GM12878 (cell line): ENCODE measurements at regions not wholly inside any gene's neighbourhood (a gene's known extent, or its start where the extent isn't known, plus 50 kb on each side); places are given as distances from the start of the nearest gene placed in this dataset.

ENCODE experiments used
- ATAC-seq: fragments of 200-7000 bp; cut with Tn5 transposase; 3 replicates; pipeline ENCODE4 v1.9.1; 2020; ENCODE audit warnings: mild to moderate bottlenecking, moderate library complexity
- BruUV-seq: library from RNA; stranded (reverse); fragments of 400-500 nt; replicated peaks from 2 replicates; lab custom pipeline; 2021; lab: Mats Ljungman, UMichigan
- CTCF ChIA-PET: fragments of 300-600 bp; sonication (Branson Sonifier 250); formaldehyde crosslinking; extraction: SDS; loops from one replicate; lab custom pipeline; 2021; ENCODE audit warnings: inconsistent platforms; lab: Yijun Ruan, JAX
- POLR2A ChIA-PET: fragments of 350-600 bp; formaldehyde crosslinking; extraction: SDS; loops from one replicate; lab custom pipeline; 2021; ENCODE audit warnings: inconsistent platforms; lab: Charles Lee
- RAD21 ChIA-PET: fragments of 300-600 bp; sonication (Branson Sonifier 250); formaldehyde crosslinking; loops from one replicate; lab custom pipeline; 2023; ENCODE audit warnings: antibody characterized with exemption; ENCODE audit not compliant: unreplicated experiment; lab: Charles Lee
- SMC1A ChIA-PET: fragments of 300-600 bp; sonication (Branson Sonifier 250); formaldehyde crosslinking; loops from one replicate; lab custom pipeline; 2023; ENCODE audit not compliant: unreplicated experiment, uncharacterized antibody; lab: Charles Lee
- DNase-seq: peaks from one replicate; pipeline ENCODE4 v3.0.0-alpha.2; 2011; ENCODE audit warnings: low read depth, low spot score
- FAIRE-seq: peaks from 3 replicates; lab custom pipeline; 2011; peaks lifted over from hg19 to GRCh38; lab: Jason Lieb, UNC
- H2AFZ ChIP-seq: 2 replicates; pipeline ENCODE4 v1.6.0; 2011; ENCODE audit warnings: low read depth, low read length, control low read depth; ENCODE audit not compliant: control insufficient read depth
- H3K27ac ChIP-seq: 2 replicates; pipeline ENCODE4 v1.5.1; 2011; ENCODE audit warnings: control low read depth; ENCODE audit not compliant: control insufficient read depth, insufficient read depth
- H3K27me3 ChIP-seq, 2 experiments: replicated peaks in 1 of 2; 2 replicates each; pipeline versions ENCODE4 v1.6.0 to v1.6.1; 2011; ENCODE audit warnings: low read length in 1 of 2; ENCODE audit not compliant: control insufficient read depth in 2 of 2, insufficient read depth in 2 of 2
- H3K36me3 ChIP-seq, 2 experiments: 2 replicates each; pipeline ENCODE4 v1.5.1; 2011; ENCODE audit warnings: low read length in 1 of 2; ENCODE audit not compliant: control insufficient read depth in 2 of 2, insufficient read depth in 2 of 2
- H3K4me1 ChIP-seq: 2 replicates; pipeline ENCODE4 v1.6.1; 2011; ENCODE audit warnings: mild to moderate bottlenecking, low read length, moderate library complexity, mixed read lengths; ENCODE audit not compliant: control insufficient read depth, insufficient read depth
- H3K4me2 ChIP-seq: 2 replicates; pipeline ENCODE4 v1.6.0; 2011; ENCODE audit warnings: control low read depth; ENCODE audit not compliant: control insufficient read depth, insufficient read depth
- H3K4me3 ChIP-seq: fragments of 200-600 bp; sonication (generic); 2 replicates; pipeline ENCODE4 v1.5.1; 2016
- H3K79me2 ChIP-seq: 2 replicates; pipeline ENCODE4 v1.6.0; 2011; ENCODE audit warnings: low read length; ENCODE audit not compliant: control insufficient read depth, insufficient read depth
- H3K9ac ChIP-seq: 2 replicates; pipeline ENCODE4 v1.8.0; 2011; ENCODE audit warnings: low read length, control low read depth, mixed read lengths; ENCODE audit not compliant: control insufficient read depth, insufficient read depth
- H3K9me3 ChIP-seq: replicated peaks from 3 replicates; pipeline ENCODE4 v1.5.1; 2011; ENCODE audit warnings: mild to moderate bottlenecking, low read length; ENCODE audit not compliant: control insufficient read depth, insufficient read depth
- H4K20me1 ChIP-seq: 2 replicates; pipeline ENCODE4 v1.6.0; 2011; ENCODE audit not compliant: control insufficient read depth, insufficient read depth
- EED ChIP-seq: sonication (generic); IDR thresholded peaks from 2 replicates; pipeline ENCODE4 v1.6.1; 2016; ENCODE audit warnings: antibody characterized with exemption, low read depth
- EP300 ChIP-seq, 2 experiments: fragments of 150-350 bp in 1 of 2; IDR thresholded peaks; 2 replicates each; pipeline ENCODE4 v1.6.1; 2011 to 2012; ENCODE audit warnings: low read depth in 2 of 2, low read length in 2 of 2, borderline replicate concordance in 1 of 2, improper control_type of control experiment in 1 of 2, inconsistent platforms in 1 of 2; ENCODE audit not compliant: control insufficient read depth in 1 of 2
- HDGF ChIP-seq: fragments of 450-650 bp; IDR thresholded peaks from 2 replicates; pipeline ENCODE4 v1.6.1; 2016; ENCODE audit warnings: antibody characterized with exemption
- KDM1A ChIP-seq: fragments of 200-600 bp; sonication (generic); IDR thresholded peaks from 2 replicates; pipeline ENCODE4 v1.6.1; 2016; ENCODE audit warnings: borderline replicate concordance
- NFYA ChIP-seq: IDR thresholded peaks from 2 replicates; pipeline ENCODE4 v1.6.1; 2011; ENCODE audit warnings: low read depth, mild to moderate bottlenecking, low read length, improper control_type of control experiment, borderline replicate concordance
- PML ChIP-seq: IDR thresholded peaks from 2 replicates; pipeline ENCODE4 v1.6.1; 2012; ENCODE audit warnings: low read length, inconsistent platforms
- RAD51 ChIP-seq: fragments of 450-650 bp; IDR thresholded peaks from 2 replicates; pipeline ENCODE4 v1.6.1; 2016; ENCODE audit warnings: moderate library complexity, mild to moderate bottlenecking, inconsistent platforms
- SMC3 ChIP-seq: IDR thresholded peaks from 2 replicates; pipeline ENCODE4 v1.6.1; 2011; ENCODE audit warnings: low read length, improper control_type of control experiment, borderline replicate concordance
- STAT1 ChIP-seq: fragments of 450-650 bp; conservative IDR thresholded peaks from 2 replicates; pipeline ENCODE4 v1.6.1; 2014; ENCODE audit warnings: antibody characterized with exemption, mild to moderate bottlenecking
- WGBS: methylation state at CpG from one replicate; pipeline ENCODE4 v1.1.6; 2016; ENCODE audit warnings: low lambda C conversion rate; ENCODE audit not compliant: insufficient replicate concordance, insufficient coverage; ENCODE audit errors: missing lambda C conversion rate; 5-methylcytosine and 5-hydroxymethylcytosine counted together
- in situ Hi-C: fragments of 300-500 bp; cut with MboI; formaldehyde crosslinking; loops from 9 replicates; pipeline ENCODE4 v1.14.3; 2018; ENCODE audit warnings: mixed read lengths
- intact Hi-C: fragments of 100-400 bp; cut with micrococcal nuclease; formaldehyde crosslinking; loops from one replicate; pipeline ENCODE4 v1.14.2; 2022; ENCODE audit not compliant: unreplicated experiment
- TF ChIP-seq, protein P1 (sequence below): fragments of 450-650 bp; IDR thresholded peaks from 2 replicates; pipeline ENCODE4 v1.6.1; 2016; ENCODE audit warnings: mild to moderate bottlenecking, moderate library complexity, borderline replicate concordance
- TF ChIP-seq, protein P2 (sequence below): fragments of 450-650 bp; IDR thresholded peaks from 2 replicates; pipeline ENCODE4 v1.6.1; 2014; ENCODE audit warnings: mild to moderate bottlenecking
- TF ChIP-seq, protein P3 (sequence below): fragments of 450-650 bp; conservative IDR thresholded peaks from 2 replicates; pipeline ENCODE4 v1.6.1; 2017; ENCODE audit warnings: mild to moderate bottlenecking, moderate library complexity
- TF ChIP-seq, protein P4 (sequence below): IDR thresholded peaks from 2 replicates; pipeline ENCODE4 v1.6.1; 2011; ENCODE audit warnings: mild to moderate bottlenecking, low read depth, low read length, moderate library complexity; ENCODE audit not compliant: insufficient replicate concordance
- TF ChIP-seq, protein P5 (sequence below): IDR thresholded peaks from 2 replicates; pipeline ENCODE4 v1.6.1; 2011; ENCODE audit warnings: low read depth, mild to moderate bottlenecking, low read length, moderate library complexity, borderline replicate concordance; ENCODE audit errors: extremely low read depth

DNA sequence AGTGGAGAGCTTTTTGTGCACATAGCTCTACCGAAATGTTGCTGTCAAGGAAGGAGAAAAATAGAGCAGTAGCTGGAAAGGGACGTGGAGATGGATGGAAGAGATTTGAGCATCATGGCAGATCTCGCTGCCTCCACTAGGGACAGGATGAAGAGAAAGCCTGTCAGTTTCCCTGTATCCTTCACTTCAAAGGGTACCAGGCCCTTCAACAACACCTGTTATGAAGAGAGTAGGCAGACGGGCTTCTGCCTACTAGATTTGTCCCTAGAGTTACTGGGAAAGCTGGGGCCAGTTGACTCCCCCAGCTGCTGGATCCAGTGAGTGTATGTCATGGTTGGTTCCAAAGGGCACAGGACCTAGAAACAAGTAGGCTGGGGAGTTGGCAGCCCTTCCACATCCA, 150.8 kb downstream of the TLE3 start (continued):
- TF ChIP-seq EP300 (IDR thresholded peaks at IDR 0.05; ENCODE audit: borderline replicate concordance in 1 of 2, control insufficient read depth in 1 of 2, low read depth in 2 of 2, low read length in 2 of 2): no peak
- no peak for TF ChIP-seq STAT1
- TF ChIP-seq HDGF: no peak
- no peak for TF ChIP-seq RAD51
- no peak for TF ChIP-seq PML
- TF ChIP-seq KDM1A: no peak
- TF ChIP-seq SMC3: no peak
- TF ChIP-seq, all 136 proteins: peak for 0

DNA sequence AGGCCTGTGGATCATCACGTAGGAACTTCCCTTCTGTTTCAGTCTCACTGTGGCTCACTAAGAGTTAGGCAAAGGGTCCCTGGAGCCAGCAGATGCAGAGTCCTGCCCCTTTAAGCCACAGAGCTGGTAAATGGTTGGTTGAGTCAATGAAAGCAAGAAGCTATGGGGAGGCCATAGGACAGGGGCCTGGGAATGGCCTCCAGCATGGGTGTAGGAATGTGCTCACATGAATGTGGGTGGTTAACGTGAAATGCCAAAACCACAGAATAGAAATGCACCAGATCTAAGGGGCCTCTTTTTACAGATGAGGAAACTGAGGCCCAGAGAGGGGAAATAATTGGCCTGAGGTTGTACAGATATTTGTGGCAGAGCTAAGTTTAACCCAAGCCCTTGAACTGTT, 150.3 kb downstream of the TLE3 start:
- no TSS peak for BruUV-seq
- no peak for DNase-seq
- no peak overlapping the region for H3K4me2 ChIP-seq

More for the DNA sequence above, 150.3 kb downstream of the TLE3 start:
- RAD21 ChIA-PET: no interaction called here
- Histone ChIP-seq H3K9ac (no peak overlapping the region), H3K4me3 (no peak overlapping the region), H4K20me1 (no peaks in the 10 kb centered on the region), H3K9me3 (no peaks in the 10 kb centered on the region), H3K4me1 (no peaks in the 10 kb centered on the region), H3K27ac (no peak overlapping the region), H3K27me3 (no peaks in the 10 kb centered on the region; a peak in 3 of 4 replicates), H3K36me3 (no peaks in the 10 kb centered on the region), H2AFZ (no peak overlapping the region)
- 84% methylated on average over 2 of the region's 2 CpGs for WGBS
- CTCF ChIA-PET: interaction anchor here (0.9 kb wide), 1 partner anchor 150 kb away, joined by 3 read pairs; the partner anchor contains the start of gene TLE3
- FAIRE-seq (no peak), ATAC-seq (no peak)
- SMC1A ChIA-PET: no interaction called here
- intact Hi-C loops: no loop called here
- in situ Hi-C loops: no loop called here
- TF ChIP-seq, protein P1, sequence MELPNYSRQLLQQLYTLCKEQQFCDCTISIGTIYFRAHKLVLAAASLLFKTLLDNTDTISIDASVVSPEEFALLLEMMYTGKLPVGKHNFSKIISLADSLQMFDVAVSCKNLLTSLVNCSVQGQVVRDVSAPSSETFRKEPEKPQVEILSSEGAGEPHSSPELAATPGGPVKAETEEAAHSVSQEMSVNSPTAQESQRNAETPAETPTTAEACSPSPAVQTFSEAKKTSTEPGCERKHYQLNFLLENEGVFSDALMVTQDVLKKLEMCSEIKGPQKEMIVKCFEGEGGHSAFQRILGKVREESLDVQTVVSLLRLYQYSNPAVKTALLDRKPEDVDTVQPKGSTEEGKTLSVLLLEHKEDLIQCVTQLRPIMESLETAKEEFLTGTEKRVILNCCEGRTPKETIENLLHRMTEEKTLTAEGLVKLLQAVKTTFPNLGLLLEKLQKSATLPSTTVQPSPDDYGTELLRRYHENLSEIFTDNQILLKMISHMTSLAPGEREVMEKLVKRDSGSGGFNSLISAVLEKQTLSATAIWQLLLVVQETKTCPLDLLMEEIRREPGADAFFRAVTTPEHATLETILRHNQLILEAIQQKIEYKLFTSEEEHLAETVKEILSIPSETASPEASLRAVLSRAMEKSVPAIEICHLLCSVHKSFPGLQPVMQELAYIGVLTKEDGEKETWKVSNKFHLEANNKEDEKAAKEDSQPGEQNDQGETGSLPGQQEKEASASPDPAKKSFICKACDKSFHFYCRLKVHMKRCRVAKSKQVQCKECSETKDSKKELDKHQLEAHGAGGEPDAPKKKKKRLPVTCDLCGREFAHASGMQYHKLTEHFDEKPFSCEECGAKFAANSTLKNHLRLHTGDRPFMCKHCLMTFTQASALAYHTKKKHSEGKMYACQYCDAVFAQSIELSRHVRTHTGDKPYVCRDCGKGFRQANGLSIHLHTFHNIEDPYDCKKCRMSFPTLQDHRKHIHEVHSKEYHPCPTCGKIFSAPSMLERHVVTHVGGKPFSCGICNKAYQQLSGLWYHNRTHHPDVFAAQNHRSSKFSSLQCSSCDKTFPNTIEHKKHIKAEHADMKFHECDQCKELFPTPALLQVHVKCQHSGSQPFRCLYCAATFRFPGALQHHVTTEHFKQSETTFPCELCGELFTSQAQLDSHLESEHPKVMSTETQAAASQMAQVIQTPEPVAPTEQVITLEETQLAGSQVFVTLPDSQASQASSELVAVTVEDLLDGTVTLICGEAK: no peak
- TF ChIP-seq, protein P2, sequence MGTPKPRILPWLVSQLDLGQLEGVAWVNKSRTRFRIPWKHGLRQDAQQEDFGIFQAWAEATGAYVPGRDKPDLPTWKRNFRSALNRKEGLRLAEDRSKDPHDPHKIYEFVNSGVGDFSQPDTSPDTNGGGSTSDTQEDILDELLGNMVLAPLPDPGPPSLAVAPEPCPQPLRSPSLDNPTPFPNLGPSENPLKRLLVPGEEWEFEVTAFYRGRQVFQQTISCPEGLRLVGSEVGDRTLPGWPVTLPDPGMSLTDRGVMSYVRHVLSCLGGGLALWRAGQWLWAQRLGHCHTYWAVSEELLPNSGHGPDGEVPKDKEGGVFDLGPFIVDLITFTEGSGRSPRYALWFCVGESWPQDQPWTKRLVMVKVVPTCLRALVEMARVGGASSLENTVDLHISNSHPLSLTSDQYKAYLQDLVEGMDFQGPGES: no peak
- TF ChIP-seq NFYA: no peak
- no peak for TF ChIP-seq EED
- TF ChIP-seq, protein P3, sequence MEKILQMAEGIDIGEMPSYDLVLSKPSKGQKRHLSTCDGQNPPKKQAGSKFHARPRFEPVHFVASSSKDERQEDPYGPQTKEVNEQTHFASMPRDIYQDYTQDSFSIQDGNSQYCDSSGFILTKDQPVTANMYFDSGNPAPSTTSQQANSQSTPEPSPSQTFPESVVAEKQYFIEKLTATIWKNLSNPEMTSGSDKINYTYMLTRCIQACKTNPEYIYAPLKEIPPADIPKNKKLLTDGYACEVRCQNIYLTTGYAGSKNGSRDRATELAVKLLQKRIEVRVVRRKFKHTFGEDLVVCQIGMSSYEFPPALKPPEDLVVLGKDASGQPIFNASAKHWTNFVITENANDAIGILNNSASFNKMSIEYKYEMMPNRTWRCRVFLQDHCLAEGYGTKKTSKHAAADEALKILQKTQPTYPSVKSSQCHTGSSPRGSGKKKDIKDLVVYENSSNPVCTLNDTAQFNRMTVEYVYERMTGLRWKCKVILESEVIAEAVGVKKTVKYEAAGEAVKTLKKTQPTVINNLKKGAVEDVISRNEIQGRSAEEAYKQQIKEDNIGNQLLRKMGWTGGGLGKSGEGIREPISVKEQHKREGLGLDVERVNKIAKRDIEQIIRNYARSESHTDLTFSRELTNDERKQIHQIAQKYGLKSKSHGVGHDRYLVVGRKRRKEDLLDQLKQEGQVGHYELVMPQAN: no peak
- TF ChIP-seq, protein P4, sequence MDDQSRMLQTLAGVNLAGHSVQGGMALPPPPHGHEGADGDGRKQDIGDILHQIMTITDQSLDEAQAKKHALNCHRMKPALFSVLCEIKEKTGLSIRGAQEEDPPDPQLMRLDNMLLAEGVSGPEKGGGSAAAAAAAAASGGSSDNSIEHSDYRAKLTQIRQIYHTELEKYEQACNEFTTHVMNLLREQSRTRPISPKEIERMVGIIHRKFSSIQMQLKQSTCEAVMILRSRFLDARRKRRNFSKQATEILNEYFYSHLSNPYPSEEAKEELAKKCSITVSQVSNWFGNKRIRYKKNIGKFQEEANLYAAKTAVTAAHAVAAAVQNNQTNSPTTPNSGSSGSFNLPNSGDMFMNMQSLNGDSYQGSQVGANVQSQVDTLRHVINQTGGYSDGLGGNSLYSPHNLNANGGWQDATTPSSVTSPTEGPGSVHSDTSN: no peak
- TF ChIP-seq, protein P5, sequence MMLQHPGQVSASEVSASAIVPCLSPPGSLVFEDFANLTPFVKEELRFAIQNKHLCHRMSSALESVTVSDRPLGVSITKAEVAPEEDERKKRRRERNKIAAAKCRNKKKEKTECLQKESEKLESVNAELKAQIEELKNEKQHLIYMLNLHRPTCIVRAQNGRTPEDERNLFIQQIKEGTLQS: no peak
- TF ChIP-seq, all 136 proteins: peak for 0
- no peaks in the 10 kb centered on the region for H3K79me2 ChIP-seq
- POLR2A ChIA-PET: no interaction called here
